ENCODE measurements at regions not wholly inside any gene's neighbourhood (a gene's known extent, or its start where the extent isn't known, plus 50 kb on each side); places are given as distances from the start of the nearest gene placed in this dataset.

- TF ChIP-seq CTCF (IDR thresholded peaks at IDR 0.05 in 2 of 3, conservative IDR thresholded peaks at IDR 0.05 in 1 of 3; ENCODE audit: borderline replicate concordance in 1 of 3, insufficient read depth in 1 of 3, low read depth in 2 of 3, low read length in 2 of 3), result no peak
- no peak for TF ChIP-seq CEBPB (IDR thresholded peaks at IDR 0.05; ENCODE audit: low read depth)
- TF ChIP-seq EZH2 (IDR thresholded peaks at IDR 0.05), result no peak
- no peak for TF ChIP-seq MAX (IDR thresholded peaks at IDR 0.05)
- no peak for TF ChIP-seq ZBTB33 (IDR thresholded peaks at IDR 0.05; ENCODE audit: extremely low read depth, insufficient replicate concordance, low read length)
- no peak for TF ChIP-seq ELF1 (IDR thresholded peaks at IDR 0.05; ENCODE audit: borderline replicate concordance, low read depth)
- no peak for TF ChIP-seq ATF3 (IDR thresholded peaks at IDR 0.05)
- TF ChIP-seq POLR2A (IDR thresholded peaks at IDR 0.05; ENCODE audit: borderline replicate concordance, extremely low read depth, insufficient read depth, insufficient read length), result no peak
- no peak for TF ChIP-seq YY1 (IDR thresholded peaks at IDR 0.05; ENCODE audit: extremely low read depth, insufficient replicate concordance, low read depth, low read length)
- TF ChIP-seq REST (IDR thresholded peaks at IDR 0.05; ENCODE audit: low read depth), result no peak
- TF ChIP-seq TCF7L2 (IDR thresholded peaks at IDR 0.05; ENCODE audit: borderline replicate concordance, extremely low read depth, insufficient read depth, insufficient read length), result no peak
- no peak for TF ChIP-seq EGR1 (IDR thresholded peaks at IDR 0.05; ENCODE audit: low read depth)
Observed at GRCh38 chr7:25731846-25732245, 420.2 kb upstream of the NFE2L3 start.

Measured in HCT116 (cell line).